HCT116 (cell line): ENCODE measurements at regions not wholly inside any gene's neighbourhood (a gene's known extent, or its start where the extent isn't known, plus 50 kb on each side); places are given as distances from the start of the nearest gene placed in this dataset.

Experiments used
- ATAC-seq: fragments of 200-7000 bp; cut with Tn5 transposase; 2 replicates; pipeline ENCODE4 v1.9.1; 2020; ENCODE audit warnings: mild to moderate bottlenecking, moderate library complexity
- BruUV-seq: library from RNA; stranded (reverse); fragments of 400-500 nt; replicated peaks from 2 replicates; lab custom pipeline; 2021; lab: Mats Ljungman, UMichigan
- CTCF ChIA-PET: fragments of 300-600 bp; sonication (Branson Sonifier 250); formaldehyde crosslinking; loops from one replicate; lab custom pipeline; 2021; ENCODE audit warnings: antibody characterized with exemption; lab: Charles Lee
- POLR2A ChIA-PET: fragments of 300-600, 350-600 bp; sonication (Branson Sonifier 250); formaldehyde crosslinking; loops from one replicate; lab custom pipeline; 2021; ENCODE audit warnings: antibody characterized with exemption; lab: Charles Lee
- RAD21 ChIA-PET, 2 experiments: fragments of 300-600 bp; sonication (Branson Sonifier 250); formaldehyde crosslinking; loops; one replicate each; lab custom pipeline; 2023; ENCODE audit warnings: low total read pairs in 2 of 2; ENCODE audit not compliant: uncharacterized antibody in 2 of 2, unreplicated experiment in 2 of 2, low non-redundant PET in 1 of 2; lab: Charles Lee
- DNase-seq: peaks from one replicate; pipeline ENCODE4 v3.0.0-alpha.2; 2010; ENCODE audit warnings: low read depth, low spot score
- H2AFZ ChIP-seq: fragments of 200-600 bp; shearing (Covaris generic), sonication (generic); 2 replicates; pipeline ENCODE4 v1.6.1; 2017; ENCODE audit warnings: low read depth, mixed run types, mixed read lengths, antibody characterized with exemption, low read length; ENCODE audit not compliant: poor library complexity, severe bottlenecking
- H3K27ac ChIP-seq: 2 replicates; pipeline ENCODE4 v1.5.1; 2012; ENCODE audit warnings: low read depth, low read length
- H3K27me3 ChIP-seq: fragments of 200-600 bp; sonication (generic); 2 replicates; pipeline ENCODE4 v1.6.1; 2016; ENCODE audit warnings: mixed run types, low read length, mixed read lengths; ENCODE audit not compliant: insufficient read depth
- H3K36me3 ChIP-seq, 2 experiments: fragments of 200-500 bp in 1 of 2; fragments of 200-600 bp in 1 of 2; sonication (Bioruptor generic) in 1 of 2; sonication (generic) in 1 of 2; 2 replicates each; pipeline versions ENCODE4 v1.5.1 to v1.6.1; 2014 to 2016; ENCODE audit warnings: low read length in 2 of 2, inconsistent platforms in 1 of 2, mixed read lengths in 1 of 2, mixed run types in 1 of 2; ENCODE audit not compliant: insufficient read depth in 2 of 2, control insufficient read depth in 1 of 2
- H3K4me1 ChIP-seq, 2 experiments: fragments of 200-600 bp in 1 of 2; sonication (generic) in 1 of 2; 2 replicates each; pipeline versions ENCODE4 v1.5.1 to v1.6.1; 2012 to 2017; ENCODE audit warnings: low read length in 2 of 2, inconsistent platforms in 1 of 2, mild to moderate bottlenecking in 1 of 2, mixed read lengths in 1 of 2, mixed run types in 1 of 2, moderate library complexity in 1 of 2; ENCODE audit not compliant: insufficient read depth in 2 of 2, control insufficient read depth in 1 of 2
- H3K4me2 ChIP-seq: fragments of 200-600 bp; sonication (generic); 2 replicates; pipeline ENCODE4 v1.6.1; 2017; ENCODE audit warnings: mixed run types, low read length, mixed read lengths
- H3K4me3 ChIP-seq, 2 experiments: fragments of 200-600 bp in 1 of 2; sonication (generic) in 1 of 2; replicated peaks in 1 of 2; 2 replicates each; pipeline ENCODE4 v1.5.1; 2011 to 2016; ENCODE audit warnings: low read length in 2 of 2, control low read depth in 1 of 2, low read depth in 1 of 2, mild to moderate bottlenecking in 1 of 2, mixed read lengths in 1 of 2, mixed run types in 1 of 2
- H3K79me2 ChIP-seq: fragments of 200-600 bp; sonication (generic); 2 replicates; pipeline ENCODE4 v1.6.1; 2017; ENCODE audit warnings: mild to moderate bottlenecking, mixed run types, low read length, moderate library complexity, mixed read lengths; ENCODE audit not compliant: insufficient read depth
- H3K9ac ChIP-seq: fragments of 200-600 bp; sonication (generic); 2 replicates; pipeline ENCODE4 v1.6.1; 2016; ENCODE audit warnings: low read length, mixed read lengths
- H3K9me2 ChIP-seq: fragments of 200-600 bp; sonication (generic), shearing (Covaris generic); 2 replicates; pipeline ENCODE4 v1.6.1; 2017; ENCODE audit warnings: mixed run types, mild to moderate bottlenecking, moderate library complexity; ENCODE audit not compliant: insufficient read depth
- H3K9me3 ChIP-seq, 2 experiments: fragments of 200-500 bp in 1 of 2; fragments of 200-600 bp in 1 of 2; sonication (Bioruptor generic) in 1 of 2; sonication (generic) in 1 of 2; 2 replicates each; pipeline ENCODE4 v1.6.1; 2014 to 2017; ENCODE audit warnings: low read length in 2 of 2, mixed read lengths in 2 of 2, inconsistent platforms in 1 of 2, low read depth in 1 of 2, mild to moderate bottlenecking in 1 of 2, mixed run types in 1 of 2, moderate library complexity in 1 of 2; ENCODE audit not compliant: control insufficient read depth in 1 of 2, insufficient read depth in 1 of 2
- H4K20me1 ChIP-seq: fragments of 200-600 bp; sonication (generic), shearing (Covaris generic); 2 replicates; pipeline ENCODE4 v1.6.1; 2017; ENCODE audit warnings: mixed run types, mild to moderate bottlenecking, moderate library complexity; ENCODE audit not compliant: insufficient read depth
- CTCF ChIP-seq, 3 experiments: fragments of 200-600 bp in 1 of 3; sonication (generic) in 1 of 3; IDR thresholded peaks in 2 of 3; conservative IDR thresholded peaks in 1 of 3; 2 replicates each; pipeline ENCODE4 v1.5.1; 2012 to 2017; ENCODE audit warnings: low read depth in 2 of 3, low read length in 2 of 3, antibody characterized with exemption in 1 of 3, borderline replicate concordance in 1 of 3, control low read depth in 1 of 3, mild to moderate bottlenecking in 1 of 3, mixed read lengths in 1 of 3, mixed run types in 1 of 3, moderate library complexity in 1 of 3; ENCODE audit not compliant: insufficient read depth in 1 of 3
- EGR1 ChIP-seq: IDR thresholded peaks from 2 replicates; pipeline ENCODE4 v1.6.1; 2012; ENCODE audit warnings: low read depth
- EZH2phosphoT487 ChIP-seq: fragments of 200-600 bp; IDR thresholded peaks from 2 replicates; pipeline ENCODE4 v1.6.1; 2018; ENCODE audit warnings: antibody characterized with exemption, borderline replicate concordance
- FOSL1 ChIP-seq: IDR thresholded peaks from 2 replicates; pipeline ENCODE4 v1.6.1; 2012; ENCODE audit warnings: low read depth
- JUND ChIP-seq: IDR thresholded peaks from 2 replicates; pipeline ENCODE4 v1.6.1; 2012
- POLR2A ChIP-seq: IDR thresholded peaks from 2 replicates; pipeline ENCODE4 v1.7.0; 2011; ENCODE audit warnings: borderline replicate concordance; ENCODE audit not compliant: insufficient read depth, insufficient read length; ENCODE audit errors: extremely low read depth
- POLR2AphosphoS5 ChIP-seq: IDR thresholded peaks from 2 replicates; pipeline ENCODE4 v1.6.1; 2011; ENCODE audit warnings: mild to moderate bottlenecking, low read depth, low read length, moderate library complexity
- RAD21 ChIP-seq: IDR thresholded peaks from 2 replicates; pipeline ENCODE4 v1.6.1; 2012; ENCODE audit warnings: low read depth, mild to moderate bottlenecking
- SRF ChIP-seq: IDR thresholded peaks from 2 replicates; pipeline ENCODE4 v1.6.1; 2012; ENCODE audit warnings: low read depth
- YY1 ChIP-seq: IDR thresholded peaks from 2 replicates; pipeline ENCODE4 v1.6.1; 2011; ENCODE audit warnings: low read length, low read depth, moderate library complexity, mild to moderate bottlenecking; ENCODE audit not compliant: insufficient replicate concordance; ENCODE audit errors: extremely low read depth
- ZNF274 ChIP-seq: fragments of 200-500 bp; sonication (Bioruptor generic); IDR thresholded peaks from 2 replicates; pipeline ENCODE4 v1.6.1; 2014; ENCODE audit warnings: mild to moderate bottlenecking, low read depth, low read length, inconsistent platforms
- intact Hi-C: fragments of 100-400 bp; cut with micrococcal nuclease; formaldehyde crosslinking; loops from 2 replicates; pipeline ENCODE4 v1.10.0; 2022
- TF ChIP-seq, protein P1 (sequence below): IDR thresholded peaks from 2 replicates; pipeline ENCODE4 v1.6.1; 2012

DNA sequence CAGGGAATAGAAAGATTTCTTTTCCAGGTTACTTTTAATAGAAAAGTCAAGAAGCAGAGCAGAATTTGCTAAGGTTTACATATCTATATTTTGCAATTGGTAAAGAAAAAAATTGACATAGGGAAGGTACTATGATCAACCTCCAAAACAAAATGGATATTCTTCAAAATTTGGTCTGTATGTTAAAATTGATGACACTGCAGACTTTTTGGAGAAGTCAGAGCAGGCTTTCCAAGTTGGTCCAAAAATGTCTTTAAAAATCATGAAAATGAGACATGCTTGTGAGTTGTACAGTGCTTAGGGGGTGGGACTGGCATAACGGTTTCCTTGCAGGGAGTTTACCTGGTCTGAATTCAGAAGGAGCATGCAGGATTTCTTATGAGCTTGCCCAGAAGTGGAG, 77.0 kb downstream of the TFPI2 start:
- ChIA-PET CTCF (no interaction called here), RAD21 (no interaction called here), POLR2A (no interaction called here)
- H3K79me2 ChIP-seq = no peaks in the 10 kb centered on the region
- H2AFZ ChIP-seq = no peak overlapping the region
- no peak overlapping the region for H3K9ac ChIP-seq
- no peaks in the 10 kb centered on the region for H4K20me1 ChIP-seq
- TF ChIP-seq YY1 (no peak), JUND (no peak), EZH2phosphoT487 (no peak), RAD21 (no peak), SRF (no peak), POLR2A (no peak), POLR2AphosphoS5 (no peak)
- TF ChIP-seq, protein P1, sequence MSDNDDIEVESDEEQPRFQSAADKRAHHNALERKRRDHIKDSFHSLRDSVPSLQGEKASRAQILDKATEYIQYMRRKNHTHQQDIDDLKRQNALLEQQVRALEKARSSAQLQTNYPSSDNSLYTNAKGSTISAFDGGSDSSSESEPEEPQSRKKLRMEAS = no peak
- no peaks in the 10 kb centered on the region for H3K4me1 ChIP-seq
- no TSS peak for BruUV-seq
- no peak overlapping the region for H3K4me3 ChIP-seq
- H3K36me3 ChIP-seq = no peaks in the 10 kb centered on the region
- no peaks in the 10 kb centered on the region for H3K9me3 ChIP-seq
- no peak overlapping the region for H3K27ac ChIP-seq
- H3K9me2 ChIP-seq = no peaks in the 10 kb centered on the region
- H3K4me2 ChIP-seq = no peak overlapping the region
- intact Hi-C loops = no loop called here
- DNase-seq = no peak
- no peaks in the 10 kb centered on the region for H3K27me3 ChIP-seq
- no peak for ATAC-seq

DNA sequence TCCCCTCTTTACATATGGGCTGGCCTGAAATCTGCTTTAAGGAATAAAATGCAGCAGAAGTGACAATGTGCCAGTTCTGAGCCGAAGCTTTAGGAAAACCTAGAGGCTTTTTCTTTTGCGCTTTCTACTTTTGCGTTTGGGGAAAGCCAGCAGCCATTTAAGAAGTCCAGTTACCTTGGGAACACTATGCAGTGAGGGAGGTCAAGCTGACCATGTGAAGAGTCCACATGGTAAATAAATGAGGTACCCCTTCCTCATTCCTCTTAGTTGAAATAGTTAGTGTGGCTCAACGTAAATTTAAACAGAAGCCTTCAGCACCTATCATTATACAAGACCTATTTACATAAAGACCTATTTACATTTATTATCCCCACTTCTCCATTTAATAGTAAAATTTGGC, 78.5 kb downstream of the TFPI2 start:
- H4K20me1 ChIP-seq = no peaks in the 10 kb centered on the region
- H3K4me3 ChIP-seq = no peak overlapping the region
- no peaks in the 10 kb centered on the region for H3K36me3 ChIP-seq
- CTCF ChIA-PET = no interaction called here
- ATAC-seq = no peak
- RAD21 ChIA-PET = no interaction called here
- no peak overlapping the region for H3K4me2 ChIP-seq
- H3K9me3 ChIP-seq = no peaks in the 10 kb centered on the region
- POLR2A ChIA-PET = no interaction called here
- H3K79me2 ChIP-seq = no peaks in the 10 kb centered on the region
- no TSS peak for BruUV-seq
- no peaks in the 10 kb centered on the region for H3K9me2 ChIP-seq
- TF ChIP-seq POLR2AphosphoS5 = no peak
- TF ChIP-seq CTCF (IDR thresholded peaks at IDR 0.05 in 2 of 3, conservative IDR thresholded peaks at IDR 0.05 in 1 of 3; ENCODE audit: borderline replicate concordance in 1 of 3, insufficient read depth in 1 of 3, low read depth in 2 of 3, low read length in 2 of 3) = no peak
- TF ChIP-seq EGR1 = no peak
- no peak for TF ChIP-seq ZNF274
- no peak for TF ChIP-seq FOSL1
- TF ChIP-seq, all 23 proteins: peak for 0
- no peaks in the 10 kb centered on the region for H3K27me3 ChIP-seq
- H3K9ac ChIP-seq = no peak overlapping the region
- H3K4me1 ChIP-seq = no peaks in the 10 kb centered on the region
- H2AFZ ChIP-seq = no peak overlapping the region
- intact Hi-C loops = no loop called here
- no peak overlapping the region for H3K27ac ChIP-seq
- DNase-seq = no peak
